ENCODE measurements at regions not wholly inside any gene's neighbourhood (a gene's known extent, or its start where the extent isn't known, plus 50 kb on each side); places are given as distances from the start of the nearest gene placed in this dataset.

DNA sequence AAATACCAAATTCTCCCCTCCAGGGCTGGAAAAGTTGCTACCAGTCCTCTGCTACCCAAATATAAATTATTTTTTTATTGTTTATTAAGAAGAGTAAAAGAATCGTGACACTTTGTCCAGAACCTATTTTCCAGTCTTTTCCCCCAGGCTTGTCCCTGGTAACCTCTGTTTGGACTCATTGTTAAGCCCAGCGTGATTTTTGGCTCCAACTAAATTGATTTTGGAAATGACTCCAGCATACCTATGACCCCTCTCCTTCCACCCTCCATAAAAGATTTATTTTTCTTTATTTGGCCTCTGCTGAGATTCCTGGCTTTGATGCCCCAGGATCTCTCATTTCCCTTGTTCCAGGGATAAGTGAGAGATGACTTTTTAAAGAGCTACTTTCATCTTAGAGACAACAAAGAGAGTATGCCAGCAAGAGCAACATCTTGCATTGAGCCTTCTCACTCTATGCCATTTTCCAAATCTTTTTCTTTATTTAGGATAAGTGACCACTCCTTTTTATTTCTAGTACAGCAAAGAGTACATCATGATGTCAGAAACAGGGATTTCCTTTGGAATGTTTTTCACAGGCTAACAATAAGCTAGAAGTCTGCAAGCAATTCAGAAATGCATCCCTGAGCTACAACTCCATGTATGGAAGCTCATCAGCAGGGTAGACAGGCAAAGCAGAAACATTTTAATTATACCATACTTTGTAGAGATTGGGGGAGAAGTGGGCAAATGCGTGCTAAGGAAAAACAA lies 75.8 kb downstream of the DAD1 start:
- DNase-seq: no peak

DNA sequence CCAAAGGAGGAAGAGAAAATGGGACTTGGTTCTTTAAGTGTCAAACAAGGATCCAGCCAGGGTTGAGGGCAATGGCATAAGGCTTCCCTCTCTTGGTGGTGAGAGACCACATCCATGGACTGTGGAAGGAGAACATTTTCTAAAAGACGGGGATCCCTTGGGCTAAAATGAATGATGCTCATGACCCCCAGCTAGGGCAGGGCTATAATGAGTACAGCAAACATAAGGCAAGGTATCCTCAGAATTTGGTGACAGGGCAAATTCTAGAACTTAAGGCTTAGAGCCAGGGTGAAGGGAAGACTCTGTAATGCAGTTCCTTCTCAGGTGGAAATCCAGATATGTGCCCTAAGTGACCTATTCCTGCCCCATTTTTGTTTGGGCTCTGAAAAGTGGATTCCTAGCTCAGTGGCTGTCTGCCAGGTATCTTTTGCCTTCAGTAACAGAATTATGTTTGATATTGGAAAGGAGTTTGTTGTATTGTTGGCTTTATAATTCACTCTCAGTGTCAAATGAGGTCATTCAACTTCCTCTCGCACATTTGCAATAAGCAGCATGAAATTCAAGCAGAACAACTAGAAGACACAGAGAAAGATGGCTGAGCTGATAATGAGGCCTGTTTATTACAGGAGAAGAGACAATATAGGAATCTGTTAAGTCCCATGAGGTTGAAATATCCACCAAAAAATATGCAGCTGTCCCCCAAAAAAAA lies 76.8 kb downstream of the DAD1 start:
- no peak for DNase-seq

DNA sequence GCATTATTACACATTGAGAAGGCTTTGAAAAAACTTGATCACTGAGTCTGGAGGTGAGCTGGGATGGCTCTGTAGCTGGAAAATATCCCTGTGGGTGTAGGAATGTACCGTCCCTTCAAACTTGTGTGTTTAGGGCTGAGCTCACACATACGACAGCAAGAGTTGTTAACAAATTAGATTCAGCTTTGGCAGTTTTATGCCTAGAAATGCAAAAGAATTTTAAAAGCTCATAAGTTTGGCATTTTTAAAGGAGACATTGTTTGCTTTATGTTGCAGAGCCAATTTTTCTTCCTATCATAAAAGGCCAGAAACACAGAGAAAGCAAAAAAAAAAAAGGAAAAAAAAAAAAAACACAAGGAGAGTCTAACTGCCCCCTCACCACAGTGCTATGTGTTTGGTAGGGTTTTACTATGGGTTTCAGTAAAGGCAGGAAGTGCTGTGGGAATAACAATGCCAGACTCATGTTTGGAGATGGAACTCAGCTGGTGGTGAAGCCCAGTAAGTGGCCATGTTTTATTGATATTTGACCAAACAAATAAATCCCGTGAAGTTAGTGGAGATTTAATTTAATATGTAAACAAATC lies 78.4 kb downstream of the DAD1 start:
- DNase-seq: no peak

DNA sequence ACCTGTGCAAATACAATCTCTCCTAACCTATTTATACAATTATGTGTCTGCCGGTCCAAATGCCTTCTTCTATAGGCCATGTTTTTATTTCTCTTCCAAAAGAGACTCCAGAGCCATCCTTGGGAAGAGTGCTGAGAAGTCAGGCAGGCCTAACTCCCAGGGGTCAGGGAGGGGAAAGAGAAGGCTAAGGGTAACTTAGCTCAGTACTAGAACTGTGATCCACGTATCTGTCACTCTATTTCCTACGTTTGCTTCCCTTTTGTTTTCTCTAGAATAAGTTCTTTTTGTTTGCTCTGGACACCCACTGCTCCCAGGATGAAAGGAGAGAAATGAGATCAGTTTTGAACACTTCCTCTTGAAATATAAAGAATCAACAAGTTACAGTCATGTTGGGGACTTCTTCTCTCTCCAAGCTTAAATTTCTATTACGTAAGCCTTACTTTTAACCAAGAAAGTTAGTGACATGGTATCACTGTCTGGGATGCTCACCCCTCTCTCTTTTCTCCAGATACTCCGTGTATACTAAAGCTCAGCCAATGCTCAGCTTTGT lies 79.2 kb downstream of the DAD1 start:
- DNase-seq: peak; percentile 18

DNA sequence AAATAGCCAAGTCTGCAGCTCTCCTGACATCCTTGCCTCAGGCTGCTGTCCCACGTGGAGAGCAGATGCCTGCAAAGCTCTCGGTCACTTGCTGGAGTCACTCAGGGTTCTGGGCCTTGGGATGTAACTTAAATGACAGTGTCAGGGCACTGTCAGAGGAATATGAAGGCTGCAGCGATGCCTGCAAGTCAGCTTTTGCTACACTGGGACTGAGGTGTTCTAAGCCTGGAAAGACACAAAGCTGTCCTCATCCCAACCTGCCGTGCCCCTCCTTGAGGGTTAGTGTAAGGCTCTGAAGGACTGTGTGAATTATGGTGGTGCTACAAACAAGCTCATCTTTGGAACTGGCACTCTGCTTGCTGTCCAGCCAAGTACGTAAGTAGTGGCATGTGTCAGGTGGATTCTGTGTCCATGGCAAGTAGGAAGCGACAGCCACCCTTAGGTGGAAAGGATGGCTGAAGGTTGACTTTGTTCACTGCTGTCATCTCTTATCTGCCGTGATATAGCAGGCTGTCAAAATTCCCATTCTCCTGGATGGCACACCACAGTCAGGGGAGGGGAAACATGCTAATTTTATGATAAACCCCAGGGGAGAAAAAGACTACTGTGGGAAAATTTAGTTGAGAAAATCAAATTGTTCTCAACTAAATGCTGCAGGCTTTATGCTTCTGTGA lies 79.9 kb downstream of the DAD1 start:
- no peak for DNase-seq

DNA sequence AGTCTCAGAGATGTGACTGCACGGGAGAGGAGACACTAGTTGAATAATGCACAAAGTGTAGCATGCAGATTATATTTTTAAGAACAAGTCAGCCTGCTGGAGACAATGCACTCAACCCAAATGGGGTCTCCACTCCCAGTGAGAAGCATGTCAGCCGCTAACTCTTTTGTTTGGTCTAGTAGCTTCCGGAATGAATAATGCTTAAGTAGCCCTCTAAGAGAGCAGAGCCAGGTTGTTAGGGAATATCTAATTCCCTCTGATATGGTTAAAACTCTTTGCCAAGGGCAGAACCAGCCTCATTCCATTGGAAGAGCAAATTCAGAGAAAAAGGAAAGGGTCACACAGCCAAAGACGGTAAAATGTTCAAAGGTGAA lies 80.4 kb downstream of the DAD1 start:
- DNase-seq: no peak

DNA sequence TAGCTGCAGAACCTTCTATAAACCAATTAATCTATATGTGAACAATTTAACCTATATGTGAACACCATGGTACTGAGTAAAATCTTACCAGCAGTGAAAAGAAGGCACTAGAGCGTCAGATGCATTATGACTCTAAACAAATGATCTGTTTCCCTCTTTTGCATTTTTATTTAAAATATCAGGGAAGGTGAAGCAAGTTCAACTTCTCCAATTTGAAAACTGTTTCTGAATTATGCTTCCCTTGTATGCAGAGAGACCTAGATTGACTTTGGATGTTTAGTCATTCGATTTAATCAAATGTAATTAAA lies 80.9 kb downstream of the DAD1 start:
- no peak for DNase-seq

DNA sequence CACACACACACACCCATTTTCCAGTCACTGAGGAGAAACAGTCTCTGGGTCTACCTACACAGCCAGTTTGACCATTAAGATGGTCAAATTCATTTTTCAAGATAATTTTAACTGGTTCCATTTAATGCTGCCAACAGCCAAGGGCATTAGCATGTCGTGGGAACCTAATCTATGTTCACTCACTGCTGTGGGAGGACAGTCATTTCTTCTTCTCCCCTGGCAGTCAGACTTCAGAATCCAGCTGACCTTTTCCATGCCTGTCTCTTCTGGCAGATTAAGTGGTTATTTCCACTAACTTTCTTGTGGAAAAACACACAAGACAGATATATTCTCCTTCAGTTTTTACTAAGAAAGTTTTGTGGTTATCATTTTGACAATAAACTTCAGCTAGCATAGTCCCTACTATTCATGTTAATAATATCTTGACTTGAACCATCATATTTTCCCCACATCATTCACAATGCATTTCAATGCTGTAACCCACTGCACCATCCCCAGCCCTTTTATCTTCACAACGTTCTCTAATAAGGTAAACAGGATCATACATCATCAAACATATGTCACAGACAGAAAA lies 82.2 kb downstream of the DAD1 start:
- no peak for DNase-seq

DNA sequence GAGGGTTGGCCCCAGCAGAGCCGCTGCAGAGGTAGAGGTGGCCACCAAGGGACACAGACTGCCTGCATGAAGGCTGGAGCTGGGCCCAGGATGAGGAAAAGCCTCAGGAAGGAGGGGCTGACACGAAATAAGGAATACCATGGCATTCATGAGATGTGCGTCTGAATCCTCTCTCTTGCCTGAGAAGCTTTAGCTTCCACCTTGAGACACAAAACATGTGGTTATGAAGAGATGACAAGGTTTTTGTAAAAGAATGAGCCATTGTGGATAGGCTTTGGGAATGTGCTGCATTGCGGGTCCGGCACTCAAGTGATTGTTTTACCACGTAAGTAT lies 82.7 kb downstream of the DAD1 start:
- DNase-seq: no peak

DNA sequence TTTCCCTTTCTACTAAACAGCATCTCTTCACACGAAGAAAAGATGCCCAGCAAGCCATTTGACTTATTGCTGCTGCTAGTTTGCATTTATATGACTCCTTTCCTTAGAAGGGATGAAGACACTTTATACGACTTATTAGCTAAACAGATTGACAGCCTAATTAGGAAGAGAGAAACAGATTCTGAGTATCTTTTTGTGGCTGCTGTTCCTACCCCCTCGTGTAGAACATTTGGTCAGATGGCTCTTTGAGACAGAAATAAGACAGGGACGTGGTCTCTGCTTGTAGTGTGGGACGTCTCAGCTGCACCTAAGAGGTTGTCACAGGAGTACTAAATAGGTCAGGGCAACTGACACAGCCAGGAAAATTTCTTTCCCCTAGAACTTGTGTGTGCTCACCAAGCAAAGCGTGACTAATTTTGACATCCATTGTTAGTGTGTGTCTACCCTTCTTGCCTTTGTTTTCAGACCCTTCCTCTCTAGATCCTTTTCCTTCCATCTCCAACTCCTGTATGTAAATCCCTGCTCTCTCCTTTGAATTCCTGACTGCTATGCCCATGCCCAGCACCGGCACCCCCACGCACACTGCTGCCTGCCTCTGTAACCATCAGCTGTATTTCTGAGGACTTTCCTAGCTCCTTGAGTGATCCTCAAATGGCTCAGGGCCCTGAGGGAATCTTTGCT lies 83.2 kb downstream of the DAD1 start:
- no peak for DNase-seq

DNA sequence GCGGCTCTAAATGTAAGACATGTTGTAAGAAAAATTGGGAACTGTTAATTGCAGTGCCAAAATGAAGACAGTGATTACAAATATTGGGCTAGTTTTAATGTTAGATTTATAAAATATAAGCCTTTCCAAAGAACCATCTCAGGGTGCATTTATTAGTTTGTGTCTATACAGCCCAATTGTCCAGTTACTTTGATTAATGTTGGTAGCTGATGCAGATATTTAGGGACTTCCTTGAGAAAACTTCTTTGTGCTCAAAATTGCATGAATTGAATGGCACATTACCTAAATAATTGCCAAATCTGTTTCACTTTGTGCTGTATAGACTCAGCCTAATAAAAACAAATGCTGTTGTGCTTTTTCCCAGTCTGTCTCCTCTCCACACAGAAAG lies 83.7 kb downstream of the DAD1 start:
- DNase-seq: no peak

DNA sequence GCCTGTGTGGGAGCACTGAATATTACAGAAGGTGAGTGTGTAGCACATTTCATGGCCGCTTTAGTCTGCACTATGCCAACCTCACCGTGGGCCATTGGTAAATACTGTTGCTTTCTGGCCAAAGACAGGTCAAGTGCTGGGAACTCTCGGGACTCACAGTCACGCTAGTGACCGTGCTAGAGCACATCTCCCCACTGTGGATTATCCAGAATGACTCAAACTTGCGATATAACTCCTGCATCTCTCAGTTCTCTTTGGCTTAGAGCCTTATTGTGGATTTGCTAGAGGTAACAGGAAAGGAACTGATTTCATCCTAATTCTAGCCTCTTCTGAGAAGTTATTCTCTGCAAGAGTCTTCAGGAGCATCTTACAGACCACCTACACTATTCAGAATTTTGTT lies 86.5 kb downstream of the DAD1 start:
- no peak for DNase-seq

DNA sequence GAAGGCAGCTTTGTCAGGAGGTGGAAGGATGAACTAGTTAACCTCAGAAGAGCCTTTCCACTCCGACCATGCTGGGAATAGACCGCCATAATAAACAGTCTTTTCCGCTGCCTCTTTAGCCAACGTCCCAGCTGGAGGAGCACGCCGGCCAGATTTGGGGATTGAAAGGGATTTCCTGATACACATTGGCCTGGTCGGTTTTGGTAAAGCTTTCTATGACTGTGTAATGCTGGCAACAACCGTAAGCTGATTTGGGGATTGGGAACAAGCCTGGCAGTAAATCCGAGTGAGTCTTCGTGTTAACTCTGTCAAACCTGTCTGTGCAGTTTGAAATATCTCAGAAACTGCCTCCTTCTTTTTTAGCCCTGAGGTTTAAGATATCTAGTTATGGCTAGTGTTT lies 87.0 kb downstream of the DAD1 start:
- DNase-seq: no peak

DNA sequence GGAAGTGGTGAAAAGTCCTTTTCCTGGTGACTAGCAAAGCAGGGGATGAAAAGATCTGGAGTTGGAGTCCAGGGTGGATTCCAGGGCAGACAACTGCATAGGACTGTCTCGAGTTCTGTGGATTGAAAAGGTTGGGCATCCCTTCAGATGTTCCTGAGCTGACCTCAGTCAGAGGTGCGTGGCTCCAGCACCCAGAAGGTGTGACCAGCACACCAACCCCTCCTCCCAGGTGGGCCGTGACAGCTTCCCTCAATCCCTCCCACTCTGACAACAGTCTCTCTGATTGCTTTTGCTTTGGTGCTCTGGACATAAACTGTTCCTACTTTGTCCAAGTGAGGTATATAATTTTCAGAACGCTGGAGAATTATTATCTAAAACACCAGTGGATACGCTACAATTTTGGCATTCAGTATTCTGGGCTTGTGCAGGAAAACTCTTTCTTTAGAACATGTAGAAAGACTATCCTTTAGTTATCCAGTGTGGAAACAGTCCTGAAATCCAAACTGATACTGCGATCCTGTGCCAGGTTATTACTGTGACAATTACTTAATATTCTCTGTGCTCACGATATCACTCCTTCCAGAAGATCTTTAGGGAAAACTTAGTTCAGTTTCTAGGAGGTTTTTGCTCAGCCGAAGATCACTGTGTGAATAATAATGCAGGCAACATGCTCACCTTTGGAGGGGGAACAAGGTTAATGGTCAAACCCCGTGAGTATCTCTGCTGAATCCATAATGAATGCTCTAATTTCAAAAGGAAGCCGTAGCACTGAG lies 87.9 kb downstream of the DAD1 start:
- DNase-seq: no peak

DNA sequence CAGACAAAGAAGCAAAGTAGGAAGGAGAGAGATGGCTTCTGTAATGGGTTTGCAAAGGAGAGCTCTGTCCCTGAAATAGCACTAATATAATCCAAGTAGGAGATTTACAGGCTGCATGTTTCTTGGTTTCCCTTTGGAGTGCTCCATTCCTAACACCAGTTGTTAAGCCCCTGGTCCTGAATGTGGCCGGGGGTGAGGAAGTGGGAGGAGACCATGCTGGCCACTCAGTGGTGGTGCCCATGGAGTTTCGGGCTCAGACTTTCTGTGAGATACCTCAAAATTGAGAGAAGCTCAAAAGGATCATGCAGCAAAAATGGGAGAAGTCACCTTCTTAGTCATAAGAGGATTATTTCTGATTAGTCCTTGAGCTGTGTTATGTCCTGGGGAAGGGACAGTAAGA lies 88.5 kb downstream of the DAD1 start:
- DNase-seq: no peak

DNA sequence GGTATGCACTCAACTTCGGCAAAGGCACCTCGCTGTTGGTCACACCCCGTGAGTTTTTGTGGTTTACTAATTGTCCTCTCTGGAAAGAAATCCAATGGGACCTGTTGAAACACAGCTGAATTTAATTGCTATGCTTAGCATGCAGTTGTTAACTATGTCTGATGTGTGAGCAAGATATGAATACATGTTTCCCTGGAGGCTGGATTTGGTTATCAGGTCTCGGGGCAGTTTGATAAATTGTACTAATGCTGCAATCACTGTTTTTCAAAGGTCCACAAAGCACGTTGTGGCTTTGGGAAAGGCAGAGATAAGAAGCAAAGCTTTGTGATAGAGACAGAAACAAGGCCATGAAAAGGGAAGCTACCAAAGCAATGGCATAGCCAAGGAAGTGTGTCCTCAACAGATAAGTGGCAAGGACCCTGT lies 91.3 kb downstream of the DAD1 start:
- DNase-seq: no peak

DNA sequence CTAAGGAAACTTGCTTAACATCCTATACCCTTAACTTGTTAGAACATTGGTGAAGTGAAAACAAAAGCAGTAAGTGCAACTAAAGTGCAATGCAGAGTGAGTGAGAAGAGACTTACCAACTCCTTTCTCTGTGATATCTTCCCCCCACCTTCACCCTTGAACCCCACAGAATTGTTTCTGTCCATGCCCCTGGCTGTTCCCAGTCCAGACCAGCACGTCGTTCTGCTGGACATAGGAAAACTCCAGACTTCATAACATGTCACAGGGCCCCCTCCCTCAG lies 91.9 kb downstream of the DAD1 start:
- no peak for DNase-seq

DNA sequence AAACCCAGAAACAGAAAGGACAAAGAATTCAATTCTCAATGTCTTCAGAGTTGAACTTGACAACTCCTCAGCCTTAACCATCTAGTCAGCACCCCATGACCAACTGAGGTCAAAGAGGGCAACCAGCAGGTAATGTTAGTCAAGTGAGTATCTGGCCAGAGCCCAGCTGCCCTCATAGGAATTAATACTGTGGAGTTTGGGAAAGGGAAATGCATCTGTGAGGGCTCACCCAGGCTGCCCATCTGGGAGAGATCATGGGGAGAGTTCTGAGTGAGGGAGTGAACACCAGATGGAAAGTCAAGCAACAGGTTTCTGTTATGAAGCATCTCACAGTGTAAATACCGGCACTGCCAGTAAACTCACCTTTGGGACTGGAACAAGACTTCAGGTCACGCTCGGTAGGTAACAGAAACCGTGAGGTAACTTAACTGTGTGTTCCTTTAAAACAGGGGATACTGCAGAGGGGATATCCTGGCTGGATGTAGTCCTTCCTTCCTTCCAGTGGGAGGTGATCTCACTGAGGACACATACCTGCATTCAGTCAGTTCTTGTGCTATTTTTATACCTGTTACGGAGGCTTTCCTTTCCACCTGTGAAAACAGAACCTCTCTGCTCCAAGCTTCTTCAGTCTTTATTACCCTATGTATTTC lies 94.4 kb downstream of the DAD1 start:
- no peak for DNase-seq

DNA sequence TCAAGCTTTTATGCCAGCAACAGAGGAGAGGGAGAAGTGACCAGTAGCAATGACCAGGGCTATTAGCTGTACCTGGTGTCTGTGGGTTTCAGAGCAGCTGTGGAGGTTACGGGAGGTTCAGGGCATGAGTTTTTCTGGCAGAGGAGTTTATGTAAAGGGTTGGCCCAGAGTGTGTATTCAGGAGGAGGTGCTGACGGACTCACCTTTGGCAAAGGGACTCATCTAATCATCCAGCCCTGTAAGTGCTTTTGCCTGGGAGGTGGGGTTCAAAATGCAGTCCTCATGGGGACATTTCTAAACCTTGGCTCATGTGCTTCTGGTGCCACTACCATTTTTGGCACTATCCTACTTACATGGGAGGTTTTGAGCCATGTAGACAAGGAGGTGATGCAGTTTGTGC lies 95.3 kb downstream of the DAD1 start:
- no peak for DNase-seq

DNA sequence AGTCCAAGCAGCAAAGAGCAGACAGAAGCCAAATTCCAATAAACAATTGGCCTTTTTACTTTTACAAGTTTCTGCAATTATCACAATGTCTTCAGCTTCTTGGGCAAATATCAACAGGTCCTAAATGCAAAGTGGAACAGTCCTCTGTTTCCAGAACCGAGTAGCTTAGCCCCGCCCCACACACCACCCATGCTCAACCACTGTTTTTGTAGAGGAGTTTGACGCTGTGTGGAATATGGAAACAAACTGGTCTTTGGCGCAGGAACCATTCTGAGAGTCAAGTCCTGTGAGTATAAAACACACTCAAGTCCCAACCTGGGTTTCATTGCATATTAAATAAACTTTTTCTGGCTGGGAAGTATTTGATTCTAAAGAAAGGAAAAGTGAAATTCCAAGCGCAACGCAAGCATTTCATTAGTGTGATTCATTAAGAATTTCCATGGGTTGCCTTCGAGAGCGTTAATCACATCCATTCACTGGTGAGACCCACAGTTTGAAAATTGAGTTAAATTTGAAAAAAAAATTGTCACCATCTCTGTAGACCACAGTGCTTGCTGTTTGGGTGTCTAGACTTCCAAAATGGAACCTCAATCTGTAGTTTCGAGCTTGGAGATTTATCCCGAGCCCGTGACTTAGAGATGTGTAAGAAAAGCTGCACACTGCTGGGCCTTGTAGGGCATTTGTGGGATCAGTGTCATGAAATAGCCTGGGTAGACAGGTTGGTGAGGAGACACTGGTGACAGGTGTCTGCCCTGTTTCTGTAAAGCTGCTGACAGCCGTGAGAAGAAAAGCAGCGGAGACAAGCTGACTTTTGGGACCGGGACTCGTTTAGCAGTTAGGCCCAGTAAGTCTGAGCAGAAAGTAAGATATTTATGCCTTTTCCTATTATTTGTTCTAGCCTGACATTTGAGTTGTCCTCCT lies 96.1 kb downstream of the DAD1 start:
- DNase-seq: no peak
